AG08395 (cell line): ENCODE measurements at regions not wholly inside any gene's neighbourhood (a gene's known extent, or its start where the extent isn't known, plus 50 kb on each side); places are given as distances from the start of the nearest gene placed in this dataset.

Source experiments
- DNase-seq: peaks from one replicate; pipeline ENCODE4 v3.0.0; 2012; ENCODE audit warnings: mixed read lengths, low spot score

DNA sequence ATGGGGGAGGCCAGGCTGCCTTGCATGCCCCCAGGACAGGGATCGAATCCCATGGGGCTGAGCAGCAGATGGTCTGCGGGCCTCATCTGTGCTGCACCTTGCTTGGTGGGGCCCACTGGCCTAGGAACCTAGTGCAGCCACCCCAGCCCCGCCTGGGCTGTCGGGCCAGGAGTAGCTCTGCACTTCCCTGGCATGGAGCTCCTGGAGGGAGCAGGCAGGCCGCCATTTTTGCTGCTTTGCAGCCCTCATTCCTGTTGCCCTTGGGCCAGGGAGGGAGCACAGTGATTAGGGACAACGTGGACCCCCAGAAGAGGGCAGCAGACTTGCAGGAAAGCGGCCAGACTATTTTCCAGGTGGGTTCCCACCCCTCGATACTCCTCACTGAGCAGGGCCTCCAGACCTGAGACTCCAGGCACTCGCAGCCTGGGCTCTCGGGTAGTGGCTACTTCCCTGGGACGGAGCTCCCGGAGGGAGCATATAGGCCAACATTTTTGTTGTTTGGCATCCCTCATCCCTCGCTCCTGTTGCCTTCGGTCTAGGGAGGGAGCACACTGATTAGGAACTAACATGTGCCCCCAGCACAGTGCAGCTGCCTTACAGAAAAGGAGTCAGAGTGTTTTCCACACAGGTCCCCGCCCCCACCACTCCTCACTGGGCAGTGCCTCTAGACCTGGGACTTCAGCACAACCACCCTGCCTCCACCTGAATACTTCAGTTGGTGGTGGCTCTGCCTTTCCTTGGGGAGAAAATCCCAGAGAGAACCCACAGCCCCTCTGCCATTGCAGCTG is 99.5 kb downstream of the MAIP1 start:
- DNase-seq = no peak

DNA sequence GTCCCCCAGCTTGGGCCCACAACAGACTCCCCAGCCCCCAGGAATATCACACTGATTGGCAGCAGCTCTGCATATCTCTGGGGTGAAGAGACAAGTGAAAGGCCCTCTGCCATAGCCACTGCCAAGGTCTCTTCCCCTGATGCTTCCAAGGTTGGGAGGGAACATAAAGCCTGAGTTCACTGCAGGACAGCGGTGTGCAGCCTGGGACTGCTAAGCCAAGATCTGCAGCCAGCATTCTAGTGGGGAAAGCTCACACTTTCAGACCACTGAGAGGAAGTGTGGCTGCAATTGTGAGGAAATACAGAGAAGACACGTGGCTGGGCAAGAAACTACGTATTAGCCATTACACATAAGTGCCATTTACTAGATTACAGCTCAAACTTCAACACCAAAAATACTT is 100.7 kb downstream of the MAIP1 start:
- DNase-seq = no peak

DNA sequence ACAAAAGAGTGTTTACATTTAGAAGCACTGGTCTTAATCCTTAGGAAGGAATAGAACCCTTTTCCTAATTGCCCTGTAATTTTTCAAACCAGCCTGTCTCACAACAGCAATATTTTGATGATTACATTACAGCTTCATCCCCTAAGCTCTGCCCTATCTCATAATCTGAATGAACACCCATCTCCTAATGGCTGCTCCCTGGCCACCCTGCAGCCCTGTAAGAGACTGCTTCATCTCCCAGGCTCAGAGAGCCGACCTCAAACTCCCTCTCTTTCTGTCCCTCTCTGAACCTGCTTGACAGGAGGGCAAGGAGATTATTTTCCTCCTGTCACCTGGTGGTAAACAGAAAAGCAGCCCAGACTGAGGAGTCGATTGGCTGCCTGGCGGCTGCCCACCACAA is 107.8 kb downstream of the MAIP1 start:
- no peak for DNase-seq

DNA sequence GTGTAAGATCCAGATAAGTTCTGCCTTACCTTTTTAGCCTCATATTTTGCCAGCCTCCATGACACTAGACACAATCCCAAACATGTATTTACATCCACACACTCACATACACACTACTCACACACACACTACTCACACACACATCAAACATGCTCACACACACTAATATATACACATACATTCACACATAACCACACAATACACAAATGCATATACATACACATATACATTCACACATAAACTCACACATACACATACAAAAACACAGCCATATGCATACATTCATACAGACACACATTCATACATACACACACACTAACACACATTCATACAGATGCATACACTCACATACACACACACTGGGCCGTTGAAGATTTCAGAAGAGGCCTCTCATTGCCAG is 109.5 kb downstream of the MAIP1 start:
- no peak for DNase-seq

DNA sequence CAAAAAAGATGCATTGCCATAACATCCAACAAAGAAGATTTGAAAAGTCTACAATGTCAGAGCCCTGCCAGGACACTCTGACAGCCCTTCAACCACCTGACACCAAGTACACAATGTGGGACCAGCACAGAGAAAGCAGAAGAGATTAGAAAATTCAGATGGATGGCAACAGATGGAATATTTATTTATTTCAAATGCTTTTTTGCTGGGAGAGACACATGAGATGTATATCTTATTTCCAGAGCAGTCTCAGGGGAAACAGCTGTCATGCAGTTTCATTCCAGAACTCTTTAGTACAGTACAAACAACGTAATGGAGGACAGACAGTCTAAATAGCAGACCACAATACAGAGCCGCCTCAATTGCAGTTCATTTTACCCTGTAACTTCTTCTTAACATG is 110.1 kb downstream of the MAIP1 start:
- DNase-seq = no peak

DNA sequence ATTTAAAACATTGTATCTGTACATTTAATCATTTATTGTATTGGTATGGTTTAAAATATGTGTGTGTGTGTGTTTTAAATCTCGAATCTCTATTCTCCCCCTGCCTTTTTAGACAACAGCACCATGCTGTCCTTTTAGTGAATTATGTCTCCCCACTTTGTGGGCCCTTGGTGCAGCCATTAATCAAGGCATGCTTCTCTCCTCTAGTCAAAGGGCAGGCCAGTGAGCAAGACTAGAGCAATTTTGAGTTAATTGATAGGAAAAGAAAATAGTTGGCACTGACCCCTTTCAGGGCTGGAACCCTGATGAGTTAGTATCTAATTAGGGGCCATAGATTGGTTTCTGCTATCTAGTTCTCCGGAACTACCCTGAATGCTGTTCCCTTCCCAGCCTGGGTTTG is 111.0 kb downstream of the MAIP1 start:
- no peak for DNase-seq

DNA sequence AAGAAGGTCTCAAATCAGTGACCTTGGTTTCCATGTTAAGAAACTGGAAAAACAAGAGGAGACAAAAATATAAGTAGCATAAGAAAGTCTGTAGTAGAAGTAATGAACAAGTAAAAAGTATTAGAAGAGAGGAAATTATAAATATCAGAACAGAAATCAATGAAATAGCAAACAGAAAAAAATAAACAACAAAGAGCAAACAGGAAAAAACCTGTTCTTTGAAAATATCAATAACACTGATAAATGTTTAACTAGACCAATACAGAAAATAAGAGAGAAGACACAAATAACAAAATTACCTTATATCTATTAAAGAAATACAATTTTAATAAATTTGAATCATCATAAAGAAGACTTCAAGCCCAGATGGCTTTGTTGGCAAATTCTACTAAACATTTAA is 113.3 kb downstream of the MAIP1 start:
- DNase-seq = no peak

DNA sequence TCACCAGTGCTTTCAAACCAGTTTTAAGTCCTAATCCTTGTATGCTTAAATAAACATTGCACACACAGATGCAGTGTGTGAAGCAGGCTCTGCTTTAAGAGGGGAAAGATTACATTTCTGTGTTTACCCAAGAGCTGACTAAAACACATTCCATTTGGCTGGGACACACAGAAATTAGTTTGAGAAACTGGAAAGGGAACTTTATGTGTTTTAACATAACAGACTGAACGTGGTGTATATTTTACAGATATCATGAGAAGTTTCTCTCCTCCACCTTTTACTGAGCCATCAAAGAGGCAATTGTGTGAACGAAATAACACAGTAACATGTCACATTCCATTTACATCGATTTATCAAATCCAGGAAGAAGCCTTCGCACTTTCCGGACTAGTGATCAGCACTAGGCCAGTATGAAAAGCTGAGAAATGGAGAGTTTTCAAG is 121.8 kb downstream of the MAIP1 start:
- peak; percentile 36 for DNase-seq

DNA sequence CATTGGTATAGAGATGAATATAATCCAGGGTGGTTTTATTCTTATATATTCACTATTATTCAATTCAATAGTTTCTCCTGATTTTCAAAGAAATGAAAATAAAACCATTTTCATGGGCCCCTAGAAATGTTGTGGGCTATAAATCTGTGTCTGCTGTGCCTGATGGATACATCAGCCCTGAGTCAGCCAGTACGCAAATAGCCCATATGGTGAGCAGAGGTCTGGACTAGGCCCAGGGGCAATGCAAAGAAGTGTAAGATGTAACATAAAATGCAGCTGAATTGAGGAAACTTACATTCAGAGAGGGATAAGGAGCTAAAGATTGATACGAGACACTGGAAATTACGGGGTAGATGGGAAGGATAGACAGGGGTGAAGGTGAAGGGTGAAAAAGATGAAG is 122.5 kb downstream of the MAIP1 start:
- DNase-seq = no peak

DNA sequence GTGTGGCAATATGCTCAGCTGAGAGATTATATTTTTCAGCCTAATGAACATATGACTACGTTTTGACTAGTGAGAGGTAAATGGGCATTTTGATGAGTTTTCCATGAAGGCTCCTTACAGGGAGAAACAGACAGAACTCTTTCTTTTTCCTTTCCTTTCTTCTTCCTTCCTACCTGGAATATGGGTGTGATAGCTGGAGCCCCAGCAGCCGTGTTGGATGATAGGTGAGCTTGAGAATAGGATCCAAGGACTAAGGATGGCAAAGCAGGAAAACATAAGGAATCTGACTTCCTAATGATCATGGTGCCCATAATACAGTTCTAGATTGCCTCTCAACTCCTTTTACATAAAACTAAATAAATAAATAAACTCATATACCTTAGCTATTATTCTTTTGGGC is 124.0 kb downstream of the MAIP1 start:
- DNase-seq = no peak

DNA sequence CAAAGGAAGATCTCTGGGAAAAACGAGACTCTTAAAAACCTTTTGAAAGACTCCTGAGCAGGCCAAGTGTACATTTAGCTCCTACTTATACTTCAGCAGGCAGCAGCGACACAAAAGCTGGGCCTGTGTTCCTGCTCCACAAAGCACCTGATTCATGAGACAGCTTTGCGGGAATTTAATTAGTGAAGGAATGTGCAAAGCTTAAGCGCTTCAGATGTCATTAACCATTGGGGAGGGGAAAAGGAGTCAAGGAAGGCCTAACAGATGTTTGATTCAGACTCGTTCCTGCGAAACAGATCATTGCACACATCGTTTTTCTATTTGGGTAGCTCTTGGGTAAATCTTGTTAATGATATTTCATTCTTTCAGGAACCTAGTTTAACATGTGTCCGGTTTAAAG is 125.9 kb downstream of the MAIP1 start:
- no peak for DNase-seq

DNA sequence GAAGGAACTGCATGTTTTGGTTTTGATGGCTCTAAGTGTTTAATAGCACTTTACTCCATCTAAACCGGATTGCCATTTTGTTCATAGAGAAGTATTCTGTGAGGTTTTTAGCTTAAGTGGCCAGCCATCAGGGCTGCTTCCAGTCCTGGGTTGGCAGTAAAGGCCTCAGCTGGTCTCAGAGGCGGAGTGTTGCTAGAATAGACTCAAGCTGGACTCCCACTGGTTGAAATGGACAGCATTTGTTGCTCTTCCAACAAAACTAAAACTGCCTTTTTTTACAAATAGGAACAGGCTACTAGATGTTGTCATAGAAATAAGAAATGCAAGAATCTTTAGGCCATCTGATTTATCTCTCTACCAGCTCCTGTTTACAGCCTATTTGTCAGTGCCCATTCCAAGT is 126.4 kb downstream of the MAIP1 start:
- DNase-seq = no peak

DNA sequence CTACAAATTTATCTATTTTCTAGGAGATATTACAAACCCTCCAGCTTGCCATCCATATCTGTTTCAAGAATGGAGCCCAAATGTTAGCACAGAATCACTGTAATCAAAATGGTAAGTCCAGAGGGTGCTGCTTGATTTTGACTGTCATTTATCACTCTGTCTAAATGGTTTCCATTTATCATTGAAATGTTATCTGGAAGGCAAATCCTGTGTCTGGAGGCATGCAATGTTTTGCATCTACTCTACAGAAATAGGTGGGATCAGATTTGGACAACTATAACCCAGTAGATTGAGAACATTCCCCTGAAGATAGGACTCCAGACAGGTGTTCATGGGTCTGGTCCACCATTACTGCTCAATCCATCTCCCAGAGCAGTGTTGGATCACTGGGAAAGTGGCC is 128.7 kb downstream of the MAIP1 start:
- DNase-seq = no peak

DNA sequence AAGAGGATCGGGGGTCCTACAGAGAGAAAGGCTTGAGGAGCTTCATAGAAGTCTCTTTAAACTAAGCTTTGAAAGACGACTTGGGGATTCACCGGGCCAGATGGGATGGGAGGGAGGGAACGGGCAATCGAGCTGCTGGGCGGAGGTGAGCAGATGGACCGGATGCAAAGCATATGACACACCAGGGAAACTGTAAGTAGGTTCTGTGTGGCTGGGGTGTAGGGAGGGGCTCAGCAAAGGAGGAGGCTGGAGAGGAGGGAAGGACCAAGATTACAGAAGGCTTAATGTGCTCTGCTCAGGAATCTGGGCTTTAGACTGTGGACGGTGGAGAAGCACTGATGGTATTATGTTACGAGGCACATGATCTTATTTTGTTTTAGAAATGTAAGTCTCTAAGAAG is 131.5 kb downstream of the MAIP1 start:
- no peak for DNase-seq

DNA sequence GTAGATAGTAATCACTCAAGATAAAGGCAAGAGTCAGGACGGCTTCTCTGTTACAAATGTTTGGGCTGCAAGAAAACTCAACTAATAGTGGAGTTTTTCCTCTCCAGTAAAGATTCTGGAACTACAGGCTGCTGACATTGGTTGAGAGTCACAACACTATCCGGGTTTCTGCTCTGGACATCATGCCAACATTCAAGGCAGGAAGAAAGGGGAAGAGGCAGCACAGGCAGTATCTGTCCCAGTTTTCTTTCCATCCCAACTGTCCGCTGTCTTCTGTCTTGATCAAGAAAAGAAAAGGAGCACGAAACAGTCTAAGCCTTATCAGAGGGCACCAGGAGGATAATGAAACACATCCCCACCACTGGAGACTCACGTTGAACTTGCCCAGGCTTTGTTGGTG is 132.1 kb downstream of the MAIP1 start:
- DNase-seq = no peak

DNA sequence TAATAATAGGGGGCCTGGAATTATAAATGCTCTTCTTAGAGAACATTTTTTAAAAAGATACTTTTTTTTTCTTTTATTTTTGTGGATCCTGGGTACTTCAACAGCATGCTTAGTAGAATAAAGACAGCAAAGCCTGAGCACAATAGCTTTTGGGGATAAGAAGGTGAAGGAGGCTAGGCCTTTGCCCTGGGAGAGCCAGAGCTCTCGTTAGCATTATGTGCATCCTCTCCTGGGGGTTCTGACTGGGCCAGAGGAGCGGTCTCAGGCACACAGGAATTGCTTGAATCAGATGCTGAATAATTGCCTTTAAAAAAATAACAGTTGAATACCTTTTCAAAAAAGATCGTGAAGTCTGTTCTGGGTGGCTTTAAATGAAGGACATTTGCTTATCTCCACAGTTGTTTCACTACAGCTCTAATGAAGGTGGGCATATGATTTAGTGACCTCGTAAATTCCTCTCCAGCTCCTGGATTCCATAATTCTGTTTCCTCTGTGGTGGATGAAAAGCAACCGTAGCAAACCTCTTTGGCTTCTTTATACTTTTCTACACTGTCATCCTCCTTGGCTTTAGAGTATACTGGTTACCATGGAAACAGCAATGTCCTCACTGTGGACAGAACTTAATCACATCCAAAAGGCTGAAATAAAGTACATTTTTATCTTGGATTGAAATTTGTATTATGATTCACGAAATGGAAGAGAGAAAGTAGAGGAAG is 133.8 kb downstream of the MAIP1 start:
- peak; percentile 16 for DNase-seq

DNA sequence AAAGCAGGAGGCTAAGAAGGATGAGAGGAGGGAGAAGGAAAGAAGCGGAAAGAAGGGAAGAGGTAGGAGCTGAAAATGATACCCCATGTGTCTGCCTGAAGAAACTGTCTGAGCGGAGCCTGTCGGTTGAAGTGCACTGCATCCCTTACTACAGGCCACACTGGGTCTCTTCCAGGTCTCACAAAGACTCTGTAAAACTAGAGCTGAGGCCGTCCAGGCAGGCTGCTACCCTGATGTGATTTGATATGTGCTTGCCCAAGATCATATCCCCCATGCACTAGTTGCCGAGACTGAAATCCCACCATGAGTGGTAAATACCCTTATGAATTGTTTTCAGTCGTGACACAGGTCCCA is 134.4 kb downstream of the MAIP1 start:
- no peak for DNase-seq

DNA sequence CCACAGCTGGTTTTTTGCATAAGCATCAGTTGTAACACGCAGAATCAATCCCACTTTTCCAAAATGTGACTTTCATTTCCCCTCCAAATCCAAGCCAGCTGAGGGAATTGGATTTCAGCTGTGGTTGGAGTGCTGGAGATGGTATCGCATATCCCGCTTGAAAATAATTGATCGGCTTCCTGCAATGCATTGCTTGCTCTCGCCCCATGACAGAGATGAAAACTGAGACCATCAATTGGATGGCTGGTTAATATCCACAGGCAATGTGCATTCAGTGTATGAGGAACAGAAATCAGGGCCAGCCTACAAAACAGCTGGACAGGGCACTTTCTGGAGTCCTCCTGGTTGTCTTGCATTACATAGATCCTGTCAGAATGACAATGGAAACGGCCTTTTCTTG is 135.3 kb downstream of the MAIP1 start:
- DNase-seq = no peak

DNA sequence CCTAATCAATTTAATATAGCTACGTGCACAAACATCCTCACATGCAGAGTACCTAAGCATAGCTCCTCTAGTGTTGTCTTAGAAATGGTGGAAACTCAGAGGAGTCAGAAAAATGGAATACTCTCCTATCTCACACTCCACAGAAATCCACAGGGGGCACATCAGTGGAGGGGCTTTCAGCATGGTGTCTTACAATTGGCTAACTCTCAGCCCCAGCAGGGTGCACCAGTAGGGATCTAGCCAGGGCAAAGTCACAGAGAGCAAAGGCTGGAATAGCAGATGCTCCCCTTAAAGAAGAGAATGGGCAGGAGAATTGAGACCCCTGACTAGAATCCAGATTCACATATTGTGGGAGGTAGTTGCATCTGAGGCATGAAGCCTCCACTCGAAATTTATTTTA is 135.7 kb downstream of the MAIP1 start:
- no peak for DNase-seq

DNA sequence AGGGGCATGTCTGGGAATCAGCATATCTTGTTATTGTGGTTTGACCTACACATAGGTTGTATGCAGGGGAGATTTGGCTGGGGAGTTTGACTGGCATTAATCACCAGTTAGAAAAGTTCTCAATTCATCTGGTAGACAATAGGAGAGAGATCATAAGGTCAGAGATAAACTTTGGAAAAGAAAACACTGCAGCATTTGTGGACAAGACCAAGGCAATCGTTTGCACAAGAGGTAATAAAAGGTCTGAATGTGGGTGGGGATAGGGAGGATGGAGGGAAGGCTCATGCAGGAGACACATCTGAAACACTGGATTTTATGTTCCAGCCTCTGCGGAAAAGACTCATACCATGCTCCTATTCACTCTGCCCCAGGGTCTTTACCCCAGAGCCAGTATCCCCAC is 136.9 kb downstream of the MAIP1 start:
- no peak for DNase-seq

DNA sequence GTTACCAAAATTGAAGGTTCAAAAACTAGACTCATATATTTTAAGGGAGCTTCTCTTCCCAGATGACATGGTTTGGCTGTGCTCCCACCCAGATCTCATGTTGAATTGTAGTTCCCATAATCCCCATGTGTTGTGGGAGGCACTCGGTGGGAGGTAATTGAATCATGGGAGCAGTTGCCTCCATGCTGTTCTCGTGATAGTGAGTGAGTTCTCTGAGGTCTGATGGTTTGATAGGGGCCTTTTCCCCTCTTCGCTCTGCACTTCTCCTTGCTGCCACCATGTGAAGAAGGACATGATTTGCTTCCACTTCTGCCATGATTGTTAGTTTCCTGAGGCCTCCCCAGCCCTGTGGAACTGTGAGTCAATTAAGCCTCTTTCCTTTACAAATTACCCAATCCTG is 140.1 kb downstream of the MAIP1 start:
- no peak for DNase-seq

DNA sequence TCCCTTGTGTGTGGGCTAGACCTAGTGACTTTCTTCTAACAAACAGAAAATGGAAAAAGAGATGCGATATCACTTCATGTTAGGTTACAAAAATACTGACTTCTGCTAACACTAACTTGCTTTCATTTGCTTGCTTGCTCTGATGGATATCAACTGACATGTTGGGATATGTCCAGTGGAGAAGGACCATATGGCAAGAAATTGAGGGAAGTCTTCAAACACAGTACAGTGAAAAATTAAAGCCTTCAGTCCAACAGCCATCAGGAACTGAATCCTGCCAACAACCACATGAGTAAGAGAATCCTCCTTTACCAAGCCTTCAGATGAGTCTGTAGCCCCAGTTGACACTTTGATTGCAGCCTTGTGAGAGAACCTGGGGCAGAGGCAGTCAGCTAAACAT is 143.9 kb downstream of the MAIP1 start:
- no peak for DNase-seq

DNA sequence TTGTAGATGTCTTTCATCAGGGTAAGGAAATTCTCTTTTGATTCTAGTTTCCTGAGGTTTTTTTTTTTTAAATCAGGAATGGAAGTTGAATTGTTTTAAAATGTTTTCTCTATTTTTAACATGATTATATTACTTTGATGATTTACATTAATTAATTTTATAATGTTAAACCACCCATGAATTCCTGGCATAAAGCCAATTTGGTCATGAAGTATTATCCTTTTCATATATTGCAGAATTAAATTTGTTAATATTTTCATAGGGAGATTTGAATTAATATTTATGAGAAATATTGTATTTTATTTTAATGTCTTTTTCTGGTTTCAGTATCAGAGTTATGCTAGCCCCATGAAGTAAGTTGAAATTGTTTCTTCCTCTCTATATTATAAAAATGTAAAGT is 144.6 kb downstream of the MAIP1 start:
- no peak for DNase-seq

DNA sequence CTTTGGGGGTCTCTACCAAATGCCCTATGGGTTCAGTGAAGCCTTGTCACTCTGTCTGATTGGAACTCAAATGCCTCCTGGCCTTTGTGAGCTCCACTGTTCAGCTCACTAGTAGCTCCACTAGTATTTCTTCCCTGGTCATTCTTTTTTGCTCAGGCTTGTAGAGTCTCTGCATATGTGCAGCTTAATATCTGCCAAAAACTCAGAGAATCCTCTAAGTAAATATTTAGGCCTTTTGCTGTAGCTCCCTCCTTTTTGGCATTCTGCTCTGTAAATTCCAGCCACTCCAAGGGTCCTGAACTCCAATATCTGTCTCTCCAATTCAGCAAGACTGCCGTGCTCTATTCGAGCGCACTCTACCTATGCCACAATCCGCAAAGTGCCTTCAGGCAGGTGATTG is 146.5 kb downstream of the MAIP1 start:
- DNase-seq = no peak
